ENCODE measurements at regions not wholly inside any gene's neighbourhood (a gene's known extent, or its start where the extent isn't known, plus 50 kb on each side); places are given as distances from the start of the nearest gene placed in this dataset.

- TF ChIP-seq ZNF311 (tag by site-specific recombination; IDR thresholded peaks at IDR 0.05; ENCODE audit: borderline replicate concordance) (no peak), SP3 (tag by site-specific recombination; IDR thresholded peaks at IDR 0.05) (no peak)
These were observed 204.4 kb downstream of the TDRD15 start (continued) for GRCh38 chr2:21328177-21328576.

- ChIA-PET CTCF (interaction anchor here (1.5 kb wide), 1 partner anchor 13 kb away, joined by 7 read pairs; no protein-coding TSS in a partner anchor), POLR2A (no interaction called here)
- H3K4me1 ChIP-seq (ENCODE audit: control insufficient read depth, insufficient read depth, low read length): no peaks in the 10 kb centered on the region
- no peaks in the 10 kb centered on the region; the same call in 1 of the 2 replicates for H3K9me3 ChIP-seq (ENCODE audit: control insufficient read depth, insufficient read depth, low read depth, low read length)
- no peaks in the 10 kb centered on the region for H3K36me3 ChIP-seq (ENCODE audit: control insufficient read depth in 2 of 2, insufficient read depth in 1 of 2, low read length in 2 of 2)
- no peak overlapping the region for H3K27ac ChIP-seq (ENCODE audit: extremely low read depth, low read depth, low read length)
- H3K4me3 ChIP-seq (ENCODE audit: low read depth, low read length): no peak overlapping the region
- TF ChIP-seq REST (tag by site-specific recombination; IDR thresholded peaks at IDR 0.05) (no peak), WT1 (tag by site-specific recombination; IDR thresholded peaks at IDR 0.05) (no peak), ZNF623 (tag by site-specific recombination; IDR thresholded peaks at IDR 0.05) (no peak), HOXA7 (CRISPR knock-in tag; IDR thresholded peaks at IDR 0.05; ENCODE audit: borderline replicate concordance) (no peak), ZNF10 (tag by site-specific recombination; IDR thresholded peaks at IDR 0.05) (no peak), ZNF416 (tag by site-specific recombination; IDR thresholded peaks at IDR 0.05) (no peak), ZBTB20 (tag by site-specific recombination; IDR thresholded peaks at IDR 0.05) (no peak), ZNF555 (tag by site-specific recombination; conservative IDR thresholded peaks at IDR 0.05) (no peak), SETDB1 (IDR thresholded peaks at IDR 0.05; ENCODE audit: insufficient read length, low read length) (no peak), PATZ1 (tag by site-specific recombination; IDR thresholded peaks at IDR 0.05) (no peak), ZNF433 (tag by site-specific recombination; IDR thresholded peaks at IDR 0.05; ENCODE audit: low read depth) (no peak), ZNF133 (tag by site-specific recombination; IDR thresholded peaks at IDR 0.05) (no peak), ZNF639 (tag by site-specific recombination; IDR thresholded peaks at IDR 0.05) (no peak), ZNF16 (tag by site-specific recombination; IDR thresholded peaks at IDR 0.05; ENCODE audit: low read depth) (no peak), CTCF (tag by site-specific recombination; IDR thresholded peaks at IDR 0.05) (no peak), PRDM6 (tag by site-specific recombination; IDR thresholded peaks at IDR 0.05) (no peak)
- TF ChIP-seq, protein P1, sequence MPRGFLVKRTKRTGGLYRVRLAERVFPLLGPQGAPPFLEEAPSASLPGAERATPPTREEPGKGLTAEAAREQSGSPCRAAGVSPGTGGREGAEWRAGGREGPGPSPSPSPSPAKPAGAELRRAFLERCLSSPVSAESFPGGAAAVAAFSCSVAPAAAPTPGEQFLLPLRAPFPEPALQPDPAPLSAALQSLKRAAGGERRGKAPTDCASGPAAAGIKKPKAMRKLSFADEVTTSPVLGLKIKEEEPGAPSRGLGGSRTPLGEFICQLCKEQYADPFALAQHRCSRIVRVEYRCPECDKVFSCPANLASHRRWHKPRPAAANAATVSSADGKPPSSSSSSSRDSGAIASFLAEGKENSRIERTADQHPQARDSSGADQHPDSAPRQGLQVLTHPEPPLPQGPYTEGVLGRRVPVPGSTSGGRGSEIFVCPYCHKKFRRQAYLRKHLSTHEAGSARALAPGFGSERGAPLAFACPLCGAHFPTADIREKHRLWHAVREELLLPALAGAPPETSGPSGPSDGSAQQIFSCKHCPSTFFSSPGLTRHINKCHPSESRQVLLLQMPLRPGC (tag by site-specific recombination; IDR thresholded peaks at IDR 0.05): no peak
These were observed 207.1 kb downstream of the TDRD15 start for GRCh38 chr2:21330786-21331391.

Measured in HEK293 (cell line).